HG02852 (cell line): ENCODE measurements at regions not wholly inside any gene's neighbourhood (a gene's known extent, or its start where the extent isn't known, plus 50 kb on each side); places are given as distances from the start of the nearest gene placed in this dataset.
"Not testable (repeated sequence)": the region's sequence is repeated elsewhere in the genome, so short reads cannot be mapped to it uniquely, and the experiment has no call there.

Experiments
- ATAC-seq: cut with Tn5 transposase; IDR thresholded peaks from one replicate; pipeline ENCODE4 v1.9.1; 2021; ENCODE audit warnings: mild to moderate bottlenecking, moderate library complexity; ENCODE audit not compliant: unreplicated experiment

DNA sequence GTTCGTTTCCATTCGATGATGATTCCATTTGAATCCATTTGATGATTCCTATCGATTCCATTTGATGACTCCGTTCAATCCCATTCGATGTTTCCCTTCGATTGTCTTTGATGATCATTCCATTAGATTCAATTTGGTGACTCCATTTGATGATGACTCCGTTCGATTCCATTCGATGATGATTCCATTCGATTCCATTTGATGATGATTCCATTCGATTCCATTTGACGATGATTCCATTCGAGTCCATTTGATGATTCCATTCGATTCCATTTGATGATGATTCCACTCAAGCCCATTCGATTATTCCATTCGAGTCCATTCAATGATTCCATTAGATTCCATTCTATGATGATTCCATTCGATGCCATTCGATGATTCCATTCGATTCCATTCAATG is 2730.6 kb downstream of the RPIA start:
- ATAC-seq: not testable (repeated sequence)

GRCh38 chr2:91427148-91427547 is 2735.7 kb downstream of the RPIA start:
- not testable (repeated sequence) for ATAC-seq

- not testable (repeated sequence) for ATAC-seq
These were observed 2750.4 kb downstream of the RPIA start for GRCh38 chr2:91441932-91442245.

- ATAC-seq: no peak
These were observed 2750.9 kb downstream of the RPIA start for GRCh38 chr2:91442246-91442905.

- not testable (repeated sequence) for ATAC-seq
These were observed 2751.6 kb downstream of the RPIA start for GRCh38 chr2:91442906-91443729.

DNA sequence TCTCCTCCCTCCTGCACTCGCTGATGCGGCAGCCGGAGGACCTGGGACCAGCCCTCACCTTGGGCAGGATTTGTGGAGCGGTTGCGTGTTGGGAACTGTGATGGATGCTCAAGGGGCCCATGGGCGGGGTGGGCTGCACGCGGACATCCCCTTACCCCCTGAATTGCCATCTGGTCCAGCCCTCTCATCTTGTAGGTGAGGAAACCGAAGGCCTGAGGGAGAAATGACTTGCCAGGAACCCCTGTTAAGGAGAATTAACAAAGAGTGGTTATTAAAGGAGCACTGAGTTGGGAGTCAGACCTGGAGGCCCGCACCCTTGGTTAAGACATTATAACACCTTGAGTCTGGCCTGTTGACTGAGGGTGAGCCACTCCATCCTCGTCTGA is 2752.2 kb downstream of the RPIA start:
- ATAC-seq: not testable (repeated sequence)

DNA sequence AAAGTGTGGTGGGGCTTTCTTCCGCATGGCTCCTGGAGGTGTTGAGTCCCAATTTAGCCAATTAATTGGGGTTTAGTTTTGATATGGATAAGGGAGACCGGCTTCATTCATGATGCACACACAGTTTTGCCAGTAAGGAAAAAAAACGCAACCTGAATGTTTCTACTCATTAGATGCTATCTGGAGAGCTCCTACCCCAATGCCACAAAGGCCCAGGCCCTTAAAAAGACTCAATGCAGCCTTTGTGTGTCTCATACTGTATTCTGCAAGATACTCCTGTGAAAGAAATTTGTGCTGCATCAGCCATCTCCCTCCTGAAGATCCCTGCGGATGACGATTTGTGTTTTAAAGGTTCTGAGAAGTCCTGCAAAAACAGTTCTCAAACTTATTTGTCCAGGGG is 2754.2 kb downstream of the RPIA start:
- not testable (repeated sequence) for ATAC-seq

GRCh38 chr2:91446489-91446888 is 2755.0 kb downstream of the RPIA start:
- ATAC-seq: not testable (repeated sequence)

- ATAC-seq: not testable (repeated sequence)
These were observed 2755.4 kb downstream of the RPIA start for GRCh38 chr2:91446915-91447314.

DNA sequence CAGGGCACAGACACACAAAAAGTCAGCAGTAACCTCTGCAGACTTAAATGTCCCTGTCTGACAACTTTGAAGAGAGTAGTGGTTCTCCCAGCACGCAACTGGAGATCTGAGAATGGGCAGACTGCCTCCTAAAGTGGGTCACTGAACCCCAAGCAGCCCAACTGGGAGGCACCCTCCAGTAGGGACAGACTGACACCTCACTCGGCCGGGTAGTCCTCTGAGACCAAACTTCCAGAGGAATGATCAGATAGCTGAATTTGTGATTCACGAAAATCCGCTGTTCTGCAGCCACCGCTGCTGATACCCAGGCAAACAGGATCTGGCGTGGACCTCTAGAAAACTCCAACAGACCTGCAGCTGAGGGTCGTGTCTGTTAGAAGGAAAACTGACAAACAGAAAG is 2756.0 kb downstream of the RPIA start:
- not testable (repeated sequence) for ATAC-seq

GRCh38 chr2:91462292-91462691 is 2770.8 kb downstream of the RPIA start:
- not testable (repeated sequence) for ATAC-seq

DNA sequence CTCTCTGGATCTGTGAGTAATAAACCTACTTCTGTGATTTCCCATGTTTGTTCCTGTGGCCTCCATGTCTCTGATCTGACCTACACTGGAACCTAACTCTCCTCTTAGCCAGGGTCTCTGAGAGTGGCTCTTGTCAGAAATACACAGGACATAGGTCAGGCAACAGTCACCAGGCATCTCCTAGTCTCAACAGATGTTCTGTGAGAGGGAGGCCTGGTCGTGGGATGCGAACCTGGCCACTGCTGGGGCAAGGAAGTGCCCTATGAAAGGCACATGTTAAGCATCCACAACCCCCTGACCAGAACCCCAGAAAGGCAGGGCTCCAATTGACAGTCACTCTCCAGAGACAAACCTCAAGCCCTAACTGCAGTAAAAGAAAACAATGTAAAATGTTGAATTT is 2771.5 kb downstream of the RPIA start:
- not testable (repeated sequence) for ATAC-seq

DNA sequence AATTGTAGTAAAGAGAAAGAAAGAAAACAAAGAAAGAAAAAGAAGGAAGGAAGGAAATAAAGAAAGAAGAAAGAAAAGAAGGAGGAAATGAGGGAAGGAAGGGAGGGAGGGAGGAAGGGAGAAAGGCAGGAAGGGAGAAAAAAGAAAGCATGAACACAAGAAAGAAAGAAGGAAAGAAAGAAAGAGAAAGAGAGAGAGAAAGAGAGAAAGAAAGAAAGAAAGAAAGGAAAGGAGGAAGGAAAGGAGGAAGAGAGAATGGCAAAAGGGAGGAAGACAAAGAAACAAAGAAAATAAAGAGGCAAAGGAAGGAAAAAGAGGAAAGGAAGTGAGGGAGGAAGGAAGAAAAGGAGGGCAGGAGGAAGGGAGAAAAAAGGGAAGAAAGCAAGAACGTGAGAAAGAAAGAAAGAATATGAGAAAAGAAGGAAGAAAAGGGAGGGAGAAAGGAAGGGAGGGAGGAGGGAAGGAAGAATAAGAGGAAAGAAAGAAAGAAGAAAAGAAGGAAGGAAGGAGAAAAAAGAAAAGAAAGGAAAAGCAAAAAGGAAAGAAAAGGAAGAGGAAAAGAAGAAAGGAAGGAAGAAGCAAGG is 2775.4 kb downstream of the RPIA start:
- not testable (repeated sequence) for ATAC-seq

- ATAC-seq: not testable (repeated sequence)
These were observed 2784.9 kb downstream of the RPIA start for GRCh38 chr2:91476244-91476935.

DNA sequence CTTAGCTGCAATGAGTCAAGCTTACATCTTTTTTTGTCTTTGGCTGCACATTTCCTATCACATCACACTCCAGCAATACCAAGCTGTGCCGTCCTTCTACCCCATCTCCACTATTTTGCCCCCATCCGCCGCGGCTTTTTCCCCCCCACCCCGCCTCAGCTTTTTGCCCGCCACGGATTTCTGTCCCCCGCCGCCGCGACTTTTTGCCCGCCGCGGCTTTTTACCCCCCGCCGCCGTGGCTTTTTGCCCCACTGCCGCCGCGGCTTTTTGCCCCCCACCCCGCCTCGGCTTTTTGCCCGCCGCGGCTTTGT is 2785.4 kb downstream of the RPIA start:
- not testable (repeated sequence) for ATAC-seq

DNA sequence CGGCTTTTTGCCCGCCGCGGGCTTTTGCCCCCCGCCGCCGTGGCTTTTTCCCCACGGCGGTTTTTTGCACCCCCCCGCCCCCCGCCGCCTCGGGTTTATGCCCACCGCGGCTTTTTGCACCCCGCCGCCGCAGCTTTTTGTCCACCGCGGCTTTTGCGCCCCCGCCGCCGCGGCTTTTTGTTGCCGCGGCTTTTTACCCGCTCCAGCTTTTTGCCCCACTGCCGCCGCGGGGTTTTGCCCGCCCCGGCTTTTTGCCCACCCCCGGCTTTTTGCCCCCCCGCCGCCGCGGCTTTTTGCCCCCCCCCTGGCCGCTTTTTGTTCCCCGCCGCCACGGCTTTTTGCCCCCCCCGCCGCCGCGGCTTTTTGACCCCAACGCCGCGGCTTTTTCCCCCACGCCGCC is 2785.8 kb downstream of the RPIA start:
- ATAC-seq: not testable (repeated sequence)

DNA sequence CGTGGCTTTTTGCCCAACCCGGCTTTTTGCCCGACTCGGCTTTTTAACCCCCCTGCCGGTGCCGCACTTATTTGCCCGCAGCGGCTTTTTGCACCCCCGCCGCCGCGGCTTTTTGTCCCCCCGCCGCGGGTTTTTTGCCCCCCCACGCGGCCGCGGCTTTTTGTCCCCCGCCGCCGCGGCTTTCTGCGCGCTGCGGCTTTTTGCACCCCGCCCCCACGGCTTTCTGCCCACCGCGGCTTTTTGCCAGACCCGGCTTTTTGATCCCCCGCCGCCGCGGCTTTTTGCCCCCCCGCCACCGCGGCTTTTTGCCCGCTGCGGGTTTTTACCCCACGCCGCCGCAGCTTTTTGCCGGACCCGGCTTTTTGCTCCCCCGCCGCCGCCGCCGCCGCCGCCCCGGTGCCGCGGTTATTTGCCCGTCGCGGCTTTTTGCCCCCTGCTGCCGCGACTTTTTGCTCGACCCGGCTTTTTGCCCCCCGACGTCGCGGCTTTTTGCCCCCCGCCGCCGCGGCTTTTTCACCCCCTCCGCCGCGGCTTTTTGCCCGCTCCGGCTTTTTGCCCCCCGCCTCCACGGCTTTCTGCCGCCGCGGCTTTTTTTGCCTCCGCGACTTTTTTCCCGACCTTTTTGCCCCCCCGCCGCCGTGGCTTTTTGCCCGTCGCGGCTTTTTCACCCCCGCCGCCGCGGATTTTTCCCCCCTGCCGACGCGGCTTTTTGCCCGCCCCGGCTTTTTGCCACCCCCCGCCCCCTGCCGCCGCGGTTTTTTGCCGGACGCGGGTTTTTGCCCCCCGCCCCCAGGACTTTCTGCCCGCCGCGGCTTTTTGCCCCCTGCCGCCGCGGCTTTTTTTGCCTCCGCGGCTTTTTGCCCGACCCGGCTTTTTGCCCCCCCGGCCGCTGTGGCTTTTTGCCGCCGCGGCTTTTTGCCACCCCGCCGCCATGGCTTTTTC is 2786.5 kb downstream of the RPIA start:
- no peak for ATAC-seq

GRCh38 chr2:91478851-91479718 is 2787.6 kb downstream of the RPIA start:
- ATAC-seq: not testable (repeated sequence)

GRCh38 chr2:91485226-91485625 is 2793.8 kb downstream of the RPIA start:
- not testable (repeated sequence) for ATAC-seq
